Adrenal gland (tissue), 5 donors: ENCODE measurements at regions not wholly inside any gene's neighbourhood (a gene's known extent, or its start where the extent isn't known, plus 50 kb on each side); places are given as distances from the start of the nearest gene placed in this dataset.
"Not testable (repeated sequence)": the region's sequence is repeated elsewhere in the genome, so short reads cannot be mapped to it uniquely, and the experiment has no call there.

Experiments
- POLR2A ChIP-seq, 2 donors: fragments of 450-650 bp; IDR thresholded peaks; one replicate each; pipeline ENCODE4 v1.6.1; 2017; ENCODE audit warnings: antibody characterized with exemption in 2 of 2, mild to moderate bottlenecking in 2 of 2, moderate library complexity in 1 of 2
- TF ChIP-seq, protein P1 (sequence below), 6 experiments: fragments of 450-650 bp in 4 of 6; fragments of 200-600 bp in 2 of 6; sonication (generic) in 1 of 6; IDR thresholded peaks; 1 replicate in 5 of 6; 2 replicates in 1 of 6; pipeline versions ENCODE4 v1.5.1 to v1.8.0; 2016 to 2021; ENCODE audit warnings: antibody characterized with exemption in 6 of 6, mild to moderate bottlenecking in 2 of 6, moderate library complexity in 1 of 6
- donor health status: DM: no; HTN: no; CAD: no.

DNA sequence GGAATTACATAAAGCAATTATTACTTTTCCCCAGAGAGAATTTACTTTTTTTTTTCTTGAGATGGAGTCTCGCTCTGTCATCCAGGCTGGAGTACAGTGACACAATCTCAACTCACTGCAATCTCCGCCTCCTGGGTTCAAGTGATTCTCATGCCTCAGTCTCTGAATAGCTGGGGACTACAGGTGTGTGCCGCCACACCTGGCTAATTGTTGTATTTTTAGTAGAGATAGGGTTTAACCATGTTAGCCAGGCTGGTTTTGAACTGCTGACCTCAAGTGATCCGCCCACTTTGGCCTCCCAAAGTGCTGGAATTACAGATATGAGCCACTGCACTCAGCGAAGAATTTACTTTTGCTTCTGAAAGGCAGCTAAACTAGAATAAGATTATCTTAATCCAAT is 181.6 kb downstream of the DLEU7 start:
- TF ChIP-seq, protein P1, sequence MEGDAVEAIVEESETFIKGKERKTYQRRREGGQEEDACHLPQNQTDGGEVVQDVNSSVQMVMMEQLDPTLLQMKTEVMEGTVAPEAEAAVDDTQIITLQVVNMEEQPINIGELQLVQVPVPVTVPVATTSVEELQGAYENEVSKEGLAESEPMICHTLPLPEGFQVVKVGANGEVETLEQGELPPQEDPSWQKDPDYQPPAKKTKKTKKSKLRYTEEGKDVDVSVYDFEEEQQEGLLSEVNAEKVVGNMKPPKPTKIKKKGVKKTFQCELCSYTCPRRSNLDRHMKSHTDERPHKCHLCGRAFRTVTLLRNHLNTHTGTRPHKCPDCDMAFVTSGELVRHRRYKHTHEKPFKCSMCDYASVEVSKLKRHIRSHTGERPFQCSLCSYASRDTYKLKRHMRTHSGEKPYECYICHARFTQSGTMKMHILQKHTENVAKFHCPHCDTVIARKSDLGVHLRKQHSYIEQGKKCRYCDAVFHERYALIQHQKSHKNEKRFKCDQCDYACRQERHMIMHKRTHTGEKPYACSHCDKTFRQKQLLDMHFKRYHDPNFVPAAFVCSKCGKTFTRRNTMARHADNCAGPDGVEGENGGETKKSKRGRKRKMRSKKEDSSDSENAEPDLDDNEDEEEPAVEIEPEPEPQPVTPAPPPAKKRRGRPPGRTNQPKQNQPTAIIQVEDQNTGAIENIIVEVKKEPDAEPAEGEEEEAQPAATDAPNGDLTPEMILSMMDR (IDR thresholded peaks at IDR 0.05), result not testable (repeated sequence)
- not testable (repeated sequence) for TF ChIP-seq POLR2A (IDR thresholded peaks at IDR 0.05)
